ENCODE measurements at regions not wholly inside any gene's neighbourhood (a gene's known extent, or its start where the extent isn't known, plus 50 kb on each side); places are given as distances from the start of the nearest gene placed in this dataset.

- intact Hi-C loops (cut with DNase I): no loop called here
- no peaks in the 10 kb centered on the region for H3K4me1 ChIP-seq
- WGBS (ENCODE audit: insufficient coverage, low coverage, low lambda C conversion rate, missing lambda C conversion rate): 73% methylated on average over 8 of the region's 9 CpGs
Measured at GRCh38 chr1:34331020-34331926, 154.6 kb downstream of the C1orf94 start.

GRCh38 chr1:34332996-34333395 lies 156.3 kb downstream of the C1orf94 start:
- Histone ChIP-seq H3K9me3 (no peaks in the 10 kb centered on the region), H3K36me3 (no peaks in the 10 kb centered on the region), H3K4me1 (no peaks in the 10 kb centered on the region), H3K27me3 (no peaks in the 10 kb centered on the region), H3K4me3 (no peak overlapping the region), H3K27ac (no peak overlapping the region)
- intact Hi-C loops (cut with DNase I): no loop called here
- DNase-seq (no peak), ATAC-seq (no peak)
- 32% methylated on average over 3 of the region's 4 CpGs for WGBS (ENCODE audit: insufficient coverage, low coverage, low lambda C conversion rate, missing lambda C conversion rate)
- TF ChIP-seq CTCF (IDR thresholded peaks at IDR 0.05) (no peak), POLR2A (IDR thresholded peaks at IDR 0.05) (no peak)

More at GRCh38 chr1:34331020-34331926, 154.6 kb downstream of the C1orf94 start:
- no peak for TF ChIP-seq POLR2A (IDR thresholded peaks at IDR 0.05)
- TF ChIP-seq CTCF (IDR thresholded peaks at IDR 0.05): no peak
- Histone ChIP-seq H3K27ac (no peak overlapping the region), H3K27me3 (no peaks in the 10 kb centered on the region), H3K36me3 (no peaks in the 10 kb centered on the region), H3K4me3 (no peak overlapping the region), H3K9me3 (no peaks in the 10 kb centered on the region)
- ATAC-seq (no peak), DNase-seq (no peak)

- intact Hi-C loops (cut with DNase I): no loop called here
- DNase-seq (no peak), ATAC-seq (no peak)
- TF ChIP-seq POLR2A (IDR thresholded peaks at IDR 0.05) (no peak), CTCF (IDR thresholded peaks at IDR 0.05) (no peak)
- H3K9me3 ChIP-seq: no peaks in the 10 kb centered on the region
- 67% methylated on average over 1 of the region's 1 CpG for WGBS (ENCODE audit: insufficient coverage, low coverage, low lambda C conversion rate, missing lambda C conversion rate)
- no peak overlapping the region for H3K4me3 ChIP-seq
- no peaks in the 10 kb centered on the region for H3K36me3 ChIP-seq
- no peak overlapping the region for H3K27ac ChIP-seq
- H3K27me3 ChIP-seq: no peaks in the 10 kb centered on the region
- no peaks in the 10 kb centered on the region for H3K4me1 ChIP-seq
Measured at GRCh38 chr1:34338871-34339270, 162.2 kb downstream of the C1orf94 start.

GRCh38 chr1:34341896-34342295 lies 165.2 kb downstream of the C1orf94 start:
- H3K4me3 ChIP-seq: no peak overlapping the region
- H3K4me1 ChIP-seq: no peaks in the 10 kb centered on the region
- intact Hi-C loops (cut with DNase I): no loop called here
- H3K27ac ChIP-seq: no peak overlapping the region
- TF ChIP-seq CTCF (IDR thresholded peaks at IDR 0.05): no peak
- no peak for TF ChIP-seq POLR2A (IDR thresholded peaks at IDR 0.05)
- no peaks in the 10 kb centered on the region for H3K9me3 ChIP-seq
- WGBS (ENCODE audit: insufficient coverage, low coverage, low lambda C conversion rate, missing lambda C conversion rate): 36% methylated on average over 2 of the region's 2 CpGs
- H3K27me3 ChIP-seq: no peaks in the 10 kb centered on the region
- ATAC-seq (no peak), DNase-seq (no peak)
- no peaks in the 10 kb centered on the region for H3K36me3 ChIP-seq

Measured in right lobe of liver (tissue), 6 donors.